GM12873 (cell line): ENCODE measurements at regions not wholly inside any gene's neighbourhood (a gene's known extent, or its start where the extent isn't known, plus 50 kb on each side); places are given as distances from the start of the nearest gene placed in this dataset.

ENCODE experiments used
- CTCF ChIP-seq: IDR thresholded peaks from 2 replicates; pipeline ENCODE4 v1.5.1; 2012; ENCODE audit warnings: low read depth, mild to moderate bottlenecking, moderate library complexity, low read length, control low read depth; ENCODE audit not compliant: insufficient read depth; ENCODE audit errors: missing control alignments

- TF ChIP-seq CTCF: peak; percentile 5
Measured at GRCh38 chr10:77687621-77688020, 50.0 kb upstream of the KCNMA1 start.
